SK-N-SH (cell line): ENCODE measurements at regions not wholly inside any gene's neighbourhood (a gene's known extent, or its start where the extent isn't known, plus 50 kb on each side); places are given as distances from the start of the nearest gene placed in this dataset.

Experiments
- CTCF ChIA-PET: fragments of 300-600, 350-600 bp; formaldehyde crosslinking; extraction: SDS; loops from one replicate; lab custom pipeline; 2021; lab: Yijun Ruan, JAX
- POLR2A ChIA-PET: fragments of 350-600 bp; sonication (Branson Sonifier 250); formaldehyde crosslinking; extraction: SDS; loops from one replicate; lab custom pipeline; 2020; ENCODE audit warnings: antibody characterized with exemption, inconsistent platforms; lab: Yijun Ruan, JAX
- DNase-seq: peaks from one replicate; pipeline ENCODE4 v3.0.0; 2012
- H2AFZ ChIP-seq: fragments of 200-600 bp; sonication (generic); 2 replicates; pipeline ENCODE4 v1.8.1; 2016; ENCODE audit warnings: antibody characterized with exemption, mild to moderate bottlenecking, low read depth
- H3F3A ChIP-seq: fragments of 200-600 bp; sonication (generic); replicated peaks from 2 replicates; pipeline ENCODE3; 2016; ENCODE audit warnings: antibody characterized with exemption, mild to moderate bottlenecking; ENCODE audit not compliant: insufficient read depth
- H3K27ac ChIP-seq, 2 experiments: fragments of 200-500 bp in 1 of 2; fragments of 200-600 bp in 1 of 2; sonication (Bioruptor generic) in 1 of 2; sonication (generic), shearing (Covaris generic) in 1 of 2; 2 replicates each; pipeline versions ENCODE4 v1.5.1 to v1.6.1; 2014 to 2016; ENCODE audit warnings: low read depth in 2 of 2, inconsistent platforms in 1 of 2, low read length in 1 of 2, mild to moderate bottlenecking in 1 of 2, mixed read lengths in 1 of 2
- H3K27me3 ChIP-seq: fragments of 200-600 bp; sonication (generic), shearing (Covaris generic); 2 replicates; pipeline ENCODE4 v1.6.1; 2016; ENCODE audit warnings: mixed run types; ENCODE audit not compliant: insufficient read depth
- H3K36me3 ChIP-seq, 2 experiments: fragments of 200-500 bp in 1 of 2; fragments of 200-600 bp in 1 of 2; sonication (Bioruptor generic) in 1 of 2; sonication (generic) in 1 of 2; replicated peaks in 1 of 2; 2 replicates each; pipeline versions ENCODE3 to v1.5.1; 2014 to 2016; ENCODE audit warnings: low read length in 1 of 2, mild to moderate bottlenecking in 1 of 2; ENCODE audit not compliant: insufficient read depth in 2 of 2, control insufficient read depth in 1 of 2
- H3K4me1 ChIP-seq, 2 experiments: fragments of 200-500 bp in 1 of 2; fragments of 200-600 bp in 1 of 2; sonication (Bioruptor generic) in 1 of 2; sonication (generic), shearing (Covaris generic) in 1 of 2; 2 replicates each; pipeline versions ENCODE4 v1.5.1 to v1.6.1; 2014 to 2016; ENCODE audit warnings: low read depth in 1 of 2, low read length in 1 of 2, mixed run types in 1 of 2; ENCODE audit not compliant: insufficient read depth in 2 of 2, control insufficient read depth in 1 of 2
- H3K4me2 ChIP-seq: fragments of 200-600 bp; sonication (generic), shearing (Covaris generic); 2 replicates; pipeline ENCODE4 v1.6.1; 2017; ENCODE audit warnings: mixed run types
- H3K4me3 ChIP-seq, 2 experiments: fragments of 200-500 bp in 1 of 2; fragments of 200-600 bp in 1 of 2; sonication (Bioruptor generic) in 1 of 2; sonication (generic), shearing (Covaris generic) in 1 of 2; 2 replicates each; pipeline versions ENCODE4 v1.5.1 to v1.8.1; 2014 to 2016; ENCODE audit warnings: low read depth in 2 of 2, inconsistent platforms in 1 of 2, low read length in 1 of 2, mild to moderate bottlenecking in 1 of 2, mixed read lengths in 1 of 2, moderate library complexity in 1 of 2
- H3K79me2 ChIP-seq: fragments of 200-600 bp; sonication (generic); 2 replicates; pipeline ENCODE4 v1.8.1; 2017; ENCODE audit warnings: mild to moderate bottlenecking; ENCODE audit not compliant: insufficient read depth
- H3K9ac ChIP-seq: fragments of 200-600 bp; sonication (generic); 2 replicates; pipeline ENCODE4 v1.6.1; 2017; ENCODE audit warnings: mixed run types
- H3K9me2 ChIP-seq: fragments of 200-600 bp; sonication (generic); 2 replicates; pipeline ENCODE4 v1.6.1; 2017; ENCODE audit warnings: mixed run types
- H3K9me3 ChIP-seq: fragments of 200-600 bp; sonication (generic); 2 replicates; pipeline ENCODE4 v1.6.1; 2017; ENCODE audit warnings: mixed run types, mild to moderate bottlenecking, moderate library complexity
- H4K20me1 ChIP-seq: fragments of 200-600 bp; sonication (generic); 2 replicates; pipeline ENCODE4 v1.6.1; 2017; ENCODE audit warnings: mild to moderate bottlenecking, mixed run types; ENCODE audit not compliant: insufficient read depth
- CHD2 ChIP-seq: fragments of 150-350 bp; IDR thresholded peaks from 2 replicates; pipeline ENCODE4 v1.6.1; 2018; ENCODE audit warnings: low read length; ENCODE audit not compliant: partially characterized antibody
- EP300 ChIP-seq, 2 experiments: IDR thresholded peaks; 2 replicates each; pipeline versions ENCODE4 v1.4.0 to v1.6.1; 2012; ENCODE audit warnings: borderline replicate concordance in 1 of 2, low read depth in 1 of 2, low read length in 1 of 2
- EZH2phosphoT487 ChIP-seq: fragments of 200-600 bp; sonication (generic); IDR thresholded peaks from 2 replicates; pipeline ENCODE4 v1.6.1; 2017; ENCODE audit warnings: low read depth, mixed run types, mild to moderate bottlenecking, antibody characterized with exemption, moderate library complexity, borderline replicate concordance
- GABPA ChIP-seq: IDR thresholded peaks from 2 replicates; pipeline ENCODE4 v1.4.0; 2012; ENCODE audit warnings: low read depth, mild to moderate bottlenecking
- MXI1 ChIP-seq: IDR thresholded peaks from 2 replicates; pipeline ENCODE4 v1.6.1; 2012; ENCODE audit warnings: mild to moderate bottlenecking, low read depth, low read length, improper control_type of control experiment
- NFIC ChIP-seq: IDR thresholded peaks from 2 replicates; pipeline ENCODE4 v1.4.0; 2012; ENCODE audit warnings: borderline replicate concordance
- RFX5 ChIP-seq: IDR thresholded peaks from 2 replicates; pipeline ENCODE4 v1.6.1; 2012; ENCODE audit warnings: mild to moderate bottlenecking, improper control_type of control experiment, low read length
- RXRA ChIP-seq: IDR thresholded peaks from 2 replicates; pipeline ENCODE4 v1.4.0; 2012; ENCODE audit warnings: low read depth, mild to moderate bottlenecking, borderline replicate concordance
- SIN3A ChIP-seq: IDR thresholded peaks from 2 replicates; pipeline ENCODE4 v1.6.1; 2012; ENCODE audit warnings: low read depth, mild to moderate bottlenecking, low read length, moderate library complexity, borderline replicate concordance
- TAF1 ChIP-seq: IDR thresholded peaks from 2 replicates; pipeline ENCODE4 v1.6.1; 2012; ENCODE audit warnings: low read depth, mild to moderate bottlenecking, low read length, moderate library complexity, borderline replicate concordance
- TCF12 ChIP-seq: IDR thresholded peaks from 2 replicates; pipeline ENCODE4 v1.4.0; 2012
- TEAD4 ChIP-seq: IDR thresholded peaks from 2 replicates; pipeline ENCODE4 v1.4.0; 2012; ENCODE audit warnings: mild to moderate bottlenecking, borderline replicate concordance; ENCODE audit not compliant: insufficient read depth
- WGBS: methylation state at CpG from one replicate; pipeline ENCODE4 v1.1.6; 2017; ENCODE audit warnings: low lambda C conversion rate; 5-methylcytosine and 5-hydroxymethylcytosine counted together
- TF ChIP-seq, protein P1 (sequence below): fragments of 200-600 bp; sonication (generic); IDR thresholded peaks from 2 replicates; pipeline ENCODE4 v1.6.1; 2017; ENCODE audit warnings: antibody characterized with exemption, mild to moderate bottlenecking, moderate library complexity

DNA sequence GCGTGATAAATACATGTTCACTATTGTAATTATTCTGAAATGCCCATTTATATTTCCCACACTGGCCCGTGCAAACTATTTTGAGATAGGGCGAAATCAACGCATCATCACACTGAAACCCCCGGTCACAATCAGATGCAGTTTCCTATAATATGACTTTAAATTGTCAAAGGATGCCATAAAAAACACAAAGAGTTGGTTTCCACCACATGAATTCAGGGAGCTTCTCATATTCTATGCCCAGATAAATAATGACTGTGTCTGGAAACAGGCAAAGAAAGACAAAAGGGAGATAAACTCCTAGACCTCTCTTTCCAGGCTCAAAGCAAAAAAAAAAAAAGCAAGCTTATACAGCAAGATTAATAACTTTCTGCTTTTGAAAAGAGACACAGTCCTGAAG, 375.8 kb upstream of the AKR1E2 start:
- 96% methylated on average over 5 of the region's 5 CpGs for WGBS
- CTCF ChIA-PET: no interaction called here

DNA sequence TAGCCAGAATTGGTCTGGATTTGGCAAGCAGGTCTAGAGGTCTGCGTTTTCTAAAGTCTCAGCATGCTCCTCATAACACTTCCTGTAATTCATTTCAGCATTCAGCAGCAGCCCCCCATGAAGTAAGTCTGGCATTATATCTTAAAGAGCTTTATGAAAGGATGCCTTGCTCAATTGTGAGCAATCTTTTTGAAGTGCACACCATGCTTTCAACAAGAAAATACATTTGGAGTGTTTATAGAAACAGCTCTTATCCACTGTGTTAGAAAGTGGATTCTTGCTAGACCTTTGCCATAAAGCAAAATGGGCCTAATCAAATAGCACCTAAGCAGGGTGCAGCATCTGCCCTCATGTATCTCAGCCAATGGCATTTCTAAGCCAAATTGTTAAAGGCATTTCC, 378.0 kb upstream of the AKR1E2 start:
- Histone ChIP-seq H2AFZ (no peak overlapping the region), H3K9me2 (no peaks in the 10 kb centered on the region), H3K9me3 (no peaks in the 10 kb centered on the region; the same call in 1 of the 2 replicates), H3K27me3 (no peaks in the 10 kb centered on the region), H3K4me1 (peaks cover 6 to 8% of the 10 kb centered on the region in 2 experiments; a peak in 2 of 4 replicates), H3K79me2 (no peaks in the 10 kb centered on the region), H3F3A (no peaks in the 10 kb centered on the region), H3K27ac (no peak overlapping the region), H3K9ac (no peak overlapping the region), H3K36me3 (peaks cover 0 to 4% of the 10 kb centered on the region in 2 experiments), H4K20me1 (no peaks in the 10 kb centered on the region), H3K4me3 (no peak overlapping the region), H3K4me2 (no peak overlapping the region)
- CTCF ChIA-PET: no interaction called here
- POLR2A ChIA-PET: no interaction called here
- no peak for TF ChIP-seq EP300 (IDR thresholded peaks at IDR 0.05; ENCODE audit: borderline replicate concordance in 1 of 2, low read depth in 1 of 2, low read length in 1 of 2)
- no peak for TF ChIP-seq EZH2phosphoT487
- no peak for TF ChIP-seq CHD2
- TF ChIP-seq TEAD4: no peak
- TF ChIP-seq TAF1: no peak
- TF ChIP-seq RXRA: no peak
- TF ChIP-seq RFX5: no peak
- TF ChIP-seq SIN3A: no peak
- TF ChIP-seq, protein P1, sequence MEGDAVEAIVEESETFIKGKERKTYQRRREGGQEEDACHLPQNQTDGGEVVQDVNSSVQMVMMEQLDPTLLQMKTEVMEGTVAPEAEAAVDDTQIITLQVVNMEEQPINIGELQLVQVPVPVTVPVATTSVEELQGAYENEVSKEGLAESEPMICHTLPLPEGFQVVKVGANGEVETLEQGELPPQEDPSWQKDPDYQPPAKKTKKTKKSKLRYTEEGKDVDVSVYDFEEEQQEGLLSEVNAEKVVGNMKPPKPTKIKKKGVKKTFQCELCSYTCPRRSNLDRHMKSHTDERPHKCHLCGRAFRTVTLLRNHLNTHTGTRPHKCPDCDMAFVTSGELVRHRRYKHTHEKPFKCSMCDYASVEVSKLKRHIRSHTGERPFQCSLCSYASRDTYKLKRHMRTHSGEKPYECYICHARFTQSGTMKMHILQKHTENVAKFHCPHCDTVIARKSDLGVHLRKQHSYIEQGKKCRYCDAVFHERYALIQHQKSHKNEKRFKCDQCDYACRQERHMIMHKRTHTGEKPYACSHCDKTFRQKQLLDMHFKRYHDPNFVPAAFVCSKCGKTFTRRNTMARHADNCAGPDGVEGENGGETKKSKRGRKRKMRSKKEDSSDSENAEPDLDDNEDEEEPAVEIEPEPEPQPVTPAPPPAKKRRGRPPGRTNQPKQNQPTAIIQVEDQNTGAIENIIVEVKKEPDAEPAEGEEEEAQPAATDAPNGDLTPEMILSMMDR: no peak
- DNase-seq: no peak
- WGBS: 81% methylated on average over 1 of the region's 1 CpG

More for the DNA sequence above, 375.8 kb upstream of the AKR1E2 start:
- H3F3A ChIP-seq: no peaks in the 10 kb centered on the region
- no peak overlapping the region for H3K9ac ChIP-seq
- TF ChIP-seq TEAD4: no peak
- TF ChIP-seq GABPA: no peak
- TF ChIP-seq NFIC: no peak
- TF ChIP-seq MXI1: no peak
- no peak for TF ChIP-seq TCF12
- TF ChIP-seq, protein P1: no peak
- no peaks in the 10 kb centered on the region for H3K9me2 ChIP-seq
- no peak for DNase-seq
- H3K9me3 ChIP-seq: no peaks in the 10 kb centered on the region
- H4K20me1 ChIP-seq: no peaks in the 10 kb centered on the region
- H3K27me3 ChIP-seq: no peaks in the 10 kb centered on the region
- no peak overlapping the region for H3K4me3 ChIP-seq
- no peak overlapping the region for H2AFZ ChIP-seq
- H3K4me1 ChIP-seq: peaks cover 6 to 8% of the 10 kb centered on the region in 2 experiments; a peak in 2 of 4 replicates
- no peaks in the 10 kb centered on the region for H3K79me2 ChIP-seq
- H3K27ac ChIP-seq: no peak overlapping the region
- POLR2A ChIA-PET: no interaction called here
- H3K36me3 ChIP-seq: peaks cover 0 to 4% of the 10 kb centered on the region in 2 experiments
- H3K4me2 ChIP-seq: no peak overlapping the region
